Cardiac fibroblast (primary cell): ENCODE measurements at regions not wholly inside any gene's neighbourhood (a gene's known extent, or its start where the extent isn't known, plus 50 kb on each side); places are given as distances from the start of the nearest gene placed in this dataset.

Source experiments
- DNase-seq, 2 donors: peaks; one replicate each; pipeline versions ENCODE4 v3.0.0 to v3.0.0-alpha.2; 2010; ENCODE audit warnings: low read depth in 2 of 2
- H3K4me3 ChIP-seq, 2 donors: replicated peaks in 1 of 2; 1 replicate in 1 of 2; 2 replicates in 1 of 2; pipeline ENCODE4 v1.5.1; 2011; ENCODE audit warnings: low read depth in 2 of 2, low read length in 2 of 2, mild to moderate bottlenecking in 2 of 2, moderate library complexity in 1 of 2
- CTCF ChIP-seq: IDR thresholded peaks from one replicate; pipeline ENCODE4 v1.5.1; 2011; ENCODE audit warnings: low read depth, mild to moderate bottlenecking, low read length, inconsistent platforms

GRCh38 chr6:166722785-166723184 lies 95.7 kb upstream of the RPS6KA2 start:
- TF ChIP-seq CTCF = no peak
- DNase-seq = no peak
- no peak overlapping the region for H3K4me3 ChIP-seq

DNA sequence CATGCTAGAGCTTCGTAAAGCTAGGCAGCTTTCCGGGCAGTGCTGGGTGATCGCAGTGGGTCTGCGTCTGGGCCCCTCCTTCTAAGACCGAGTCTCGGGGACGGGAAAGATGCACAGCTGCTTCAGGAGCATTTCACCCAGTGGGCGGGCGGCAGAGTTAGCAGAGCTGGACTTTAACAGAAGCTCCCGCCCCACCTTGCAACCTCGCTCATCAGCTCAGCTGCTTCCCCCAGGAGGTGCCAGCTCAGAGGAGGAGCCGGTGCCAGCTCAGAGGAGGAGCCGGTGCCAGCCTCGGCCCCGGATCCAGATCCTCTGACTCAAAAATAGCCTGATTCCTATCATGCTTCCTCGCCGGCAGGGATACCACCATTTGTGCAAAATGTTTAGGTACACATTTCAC lies 94.5 kb upstream of the RPS6KA2 start:
- TF ChIP-seq CTCF = no peak
- no peak for DNase-seq
- H3K4me3 ChIP-seq = no peak overlapping the region

GRCh38 chr6:166720856-166721255 lies 93.8 kb upstream of the RPS6KA2 start:
- TF ChIP-seq CTCF = no peak
- no peak overlapping the region for H3K4me3 ChIP-seq
- no peak for DNase-seq

DNA sequence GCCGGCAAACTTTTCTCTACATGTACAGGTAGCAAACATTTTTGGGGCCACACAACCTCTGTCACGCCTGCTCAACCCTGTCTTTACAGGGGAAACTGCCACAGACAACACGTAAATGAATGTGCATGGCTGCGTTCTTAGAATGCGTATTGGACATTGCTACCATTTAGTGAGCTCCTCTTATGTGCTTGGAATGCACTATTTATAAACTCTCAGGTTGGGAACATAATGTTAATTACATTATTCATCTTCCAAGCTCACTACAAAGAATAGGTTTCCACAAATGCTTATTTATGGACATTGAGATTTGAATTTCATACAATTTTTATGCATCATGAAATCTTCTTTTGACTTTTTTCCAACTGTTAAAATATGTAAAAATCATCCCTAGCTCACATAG lies 92.0 kb upstream of the RPS6KA2 start:
- no peak for DNase-seq
- no peak for TF ChIP-seq CTCF
- no peak overlapping the region for H3K4me3 ChIP-seq

GRCh38 chr6:166718516-166718915 lies 91.5 kb upstream of the RPS6KA2 start:
- TF ChIP-seq CTCF = no peak
- H3K4me3 ChIP-seq = no peak overlapping the region
- DNase-seq = no peak

GRCh38 chr6:166716910-166717617 lies 90.0 kb upstream of the RPS6KA2 start:
- DNase-seq = no peak
- no peak for TF ChIP-seq CTCF
- H3K4me3 ChIP-seq = no peak overlapping the region

DNA sequence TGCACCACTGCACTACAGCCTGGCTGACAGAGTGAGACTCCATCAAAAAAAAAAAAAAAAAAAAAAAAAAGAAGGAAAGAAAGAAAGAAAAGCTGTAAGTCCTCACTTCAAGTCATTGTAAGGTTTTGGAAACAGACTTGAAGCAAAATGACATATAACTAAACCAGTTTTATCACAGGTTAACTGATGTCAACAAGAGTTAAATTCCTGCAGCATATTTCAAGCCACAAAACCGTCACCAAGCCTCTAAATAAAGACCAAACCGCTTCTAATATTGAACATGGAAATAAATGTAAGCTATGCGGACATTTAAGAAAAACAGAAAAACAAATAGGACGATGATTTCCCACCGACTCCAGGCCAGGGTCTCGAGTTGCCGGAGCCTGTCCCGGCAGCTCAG lies 88.9 kb upstream of the RPS6KA2 start:
- no peak overlapping the region for H3K4me3 ChIP-seq
- TF ChIP-seq CTCF = no peak
- no peak for DNase-seq
